NT2/D1 (cell line): ENCODE measurements at regions not wholly inside any gene's neighbourhood (a gene's known extent, or its start where the extent isn't known, plus 50 kb on each side); places are given as distances from the start of the nearest gene placed in this dataset.

ENCODE experiments used
- YY1 ChIP-seq: IDR thresholded peaks from 2 replicates; pipeline ENCODE4 v1.6.1; 2011; ENCODE audit not compliant: insufficient read length, insufficient read depth
- ZNF274 ChIP-seq: IDR thresholded peaks from 2 replicates; pipeline ENCODE4 v1.6.1; 2011; ENCODE audit warnings: mild to moderate bottlenecking, low read depth, low read length

- TF ChIP-seq ZNF274 (no peak), YY1 (no peak)
Measured at GRCh38 chr21:35168735-35169134, 119.6 kb upstream of the RUNX1 start.
